ENCODE measurements at regions not wholly inside any gene's neighbourhood (a gene's known extent, or its start where the extent isn't known, plus 50 kb on each side); places are given as distances from the start of the nearest gene placed in this dataset.

GRCh38 chr5:1975898-1976765 is 93.4 kb upstream of the IRX4 start:
- DNase-seq (ENCODE audit: low read depth) (no peak), FAIRE-seq (no peak)
- H3K27me3 ChIP-seq (ENCODE audit: control insufficient read depth, insufficient read depth, low read length), result no peaks in the 10 kb centered on the region
- H3K36me3 ChIP-seq (ENCODE audit: control insufficient read depth, insufficient read depth, low read length), result no peaks in the 10 kb centered on the region
- no peak overlapping the region for H3K4me3 ChIP-seq (ENCODE audit: low read depth, low read length)
- TF ChIP-seq CTCF (IDR thresholded peaks at IDR 0.05; ENCODE audit: insufficient read depth, low read length, severe bottlenecking), result no peak

GRCh38 chr5:1975406-1975715 is 92.6 kb upstream of the IRX4 start:
- TF ChIP-seq CTCF (IDR thresholded peaks at IDR 0.05; ENCODE audit: insufficient read depth, low read length, severe bottlenecking), result no peak
- no peaks in the 10 kb centered on the region for H3K27me3 ChIP-seq (ENCODE audit: control insufficient read depth, insufficient read depth, low read length)
- FAIRE-seq, result no peak
- H3K4me3 ChIP-seq (ENCODE audit: low read depth, low read length), result no peak overlapping the region
- DNase-seq (ENCODE audit: low read depth), result no peak
- H3K36me3 ChIP-seq (ENCODE audit: control insufficient read depth, insufficient read depth, low read length), result no peaks in the 10 kb centered on the region

GRCh38 chr5:1974501-1975405 is 92.0 kb upstream of the IRX4 start:
- no peak for TF ChIP-seq CTCF (IDR thresholded peaks at IDR 0.05; ENCODE audit: insufficient read depth, low read length, severe bottlenecking)
- no peak overlapping the region for H3K4me3 ChIP-seq (ENCODE audit: low read depth, low read length)
- no peaks in the 10 kb centered on the region for H3K36me3 ChIP-seq (ENCODE audit: control insufficient read depth, insufficient read depth, low read length)
- H3K27me3 ChIP-seq (ENCODE audit: control insufficient read depth, insufficient read depth, low read length), result no peaks in the 10 kb centered on the region
- DNase-seq (ENCODE audit: low read depth) (no peak), FAIRE-seq (no peak)

- no peaks in the 10 kb centered on the region for H3K27me3 ChIP-seq (ENCODE audit: control insufficient read depth, insufficient read depth, low read length)
- no peak overlapping the region for H3K4me3 ChIP-seq (ENCODE audit: low read depth, low read length)
- FAIRE-seq (no peak), DNase-seq (ENCODE audit: low read depth) (no peak)
- no peak for TF ChIP-seq CTCF (IDR thresholded peaks at IDR 0.05; ENCODE audit: insufficient read depth, low read length, severe bottlenecking)
- H3K36me3 ChIP-seq (ENCODE audit: control insufficient read depth, insufficient read depth, low read length), result no peaks in the 10 kb centered on the region
Measured at GRCh38 chr5:1974081-1974480, 91.4 kb upstream of the IRX4 start.

- no peak for DNase-seq (ENCODE audit: low read depth)
- Histone ChIP-seq H3K4me3 (ENCODE audit: low read depth, low read length) (no peak overlapping the region), H3K36me3 (ENCODE audit: control insufficient read depth, insufficient read depth, low read length) (no peaks in the 10 kb centered on the region), H3K27me3 (ENCODE audit: control insufficient read depth, insufficient read depth, low read length) (no peaks in the 10 kb centered on the region)
- no peak for TF ChIP-seq CTCF (IDR thresholded peaks at IDR 0.05; ENCODE audit: insufficient read depth, low read length, severe bottlenecking)
- FAIRE-seq, result peak; percentile 13
Measured at GRCh38 chr5:1973391-1974013, 90.8 kb upstream of the IRX4 start.
